NCI-H146 treated with DMSO at 0.1 percent for 48 hours (cell line): ENCODE measurements at regions not wholly inside any gene's neighbourhood (a gene's known extent, or its start where the extent isn't known, plus 50 kb on each side); places are given as distances from the start of the nearest gene placed in this dataset.

Experiments
- DNase-seq: peaks from one replicate; lab custom pipeline; 2025; ENCODE audit not compliant: unreplicated experiment; lab: John Stamatoyannopoulos, UW

- DNase-seq = no peak
Observed at GRCh38 chr14:28496364-28496763, 270.2 kb upstream of the FOXG1 start.

GRCh38 chr14:28502517-28502916, 264.1 kb upstream of the FOXG1 start:
- no peak for DNase-seq

GRCh38 chr14:28515571-28515970, 251.0 kb upstream of the FOXG1 start:
- no peak for DNase-seq

GRCh38 chr14:28536889-28537288, 229.7 kb upstream of the FOXG1 start:
- DNase-seq = no peak

GRCh38 chr14:28542040-28542439, 224.5 kb upstream of the FOXG1 start:
- no peak for DNase-seq

- DNase-seq = no peak
Observed at GRCh38 chr14:28565345-28565744, 201.2 kb upstream of the FOXG1 start.

DNA sequence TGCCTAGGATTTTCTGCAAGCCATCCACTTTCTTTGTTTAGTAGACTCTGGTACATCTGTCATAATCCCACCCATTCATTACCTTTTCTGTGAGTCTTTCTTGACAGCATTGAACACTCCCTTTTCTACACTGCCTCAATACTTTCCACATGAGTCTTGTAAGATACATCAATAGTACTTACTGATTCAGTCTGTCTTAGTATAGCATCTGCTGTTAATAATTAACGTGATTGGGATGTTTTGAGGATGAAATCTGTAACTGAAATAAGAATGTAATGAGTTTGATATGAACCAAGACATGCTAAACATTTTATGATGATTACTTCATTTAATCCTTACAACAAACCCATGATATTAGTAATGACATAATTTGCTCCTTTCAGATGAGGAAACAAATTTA, 196.2 kb upstream of the FOXG1 start:
- no peak for DNase-seq

- no peak for DNase-seq
Observed at GRCh38 chr14:28571636-28572035, 195.0 kb upstream of the FOXG1 start.

- DNase-seq = no peak
Observed at GRCh38 chr14:28576523-28576922, 190.1 kb upstream of the FOXG1 start.

GRCh38 chr14:28577187-28577586, 189.4 kb upstream of the FOXG1 start:
- DNase-seq = no peak

GRCh38 chr14:28577711-28578131, 188.9 kb upstream of the FOXG1 start:
- no peak for DNase-seq

- peak; percentile 16 for DNase-seq
Observed at GRCh38 chr14:28584951-28585350, 181.6 kb upstream of the FOXG1 start.

DNA sequence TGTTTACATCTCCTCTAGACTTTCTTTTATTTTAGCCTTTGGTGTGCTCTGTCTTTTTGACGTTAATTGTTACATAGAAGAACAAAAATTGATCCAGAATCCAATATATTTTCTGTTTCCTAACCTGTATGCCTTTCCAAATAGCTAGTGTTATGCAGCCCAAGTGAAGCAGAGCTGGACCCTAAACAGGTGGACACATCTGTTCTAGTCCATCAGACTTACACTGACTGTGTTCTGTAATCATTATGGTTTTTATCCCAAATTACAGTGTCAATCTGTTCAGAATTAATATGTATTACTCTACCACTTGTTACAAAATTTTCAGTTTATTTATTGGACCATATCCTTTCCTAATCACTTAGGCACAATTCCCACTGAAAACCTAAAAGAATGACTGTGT, 176.8 kb upstream of the FOXG1 start:
- no peak for DNase-seq

- no peak for DNase-seq
Observed at GRCh38 chr14:28596391-28596790, 170.2 kb upstream of the FOXG1 start.

- no peak for DNase-seq
Observed at GRCh38 chr14:28599191-28599590, 167.4 kb upstream of the FOXG1 start.

GRCh38 chr14:28599605-28600004, 167.0 kb upstream of the FOXG1 start:
- DNase-seq = no peak

DNA sequence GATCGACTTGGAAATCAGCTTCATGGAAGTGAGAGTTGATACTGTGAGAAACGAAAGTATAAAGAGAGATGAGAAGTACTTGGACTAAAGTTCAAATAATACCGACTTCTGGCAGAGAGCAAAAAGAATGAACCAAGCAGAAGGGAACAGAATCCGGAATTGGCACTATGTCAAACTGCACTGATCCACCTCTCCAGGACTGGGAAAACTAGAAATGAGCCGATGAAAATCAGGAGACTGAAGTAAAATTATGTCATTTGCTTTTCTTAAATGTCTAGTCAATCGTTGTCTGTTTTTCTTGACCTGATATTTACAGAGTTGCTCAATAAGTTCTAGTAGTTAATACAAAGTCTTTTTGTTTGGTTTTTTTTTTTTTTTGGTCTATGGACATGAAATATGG, 163.0 kb upstream of the FOXG1 start:
- DNase-seq = no peak

DNA sequence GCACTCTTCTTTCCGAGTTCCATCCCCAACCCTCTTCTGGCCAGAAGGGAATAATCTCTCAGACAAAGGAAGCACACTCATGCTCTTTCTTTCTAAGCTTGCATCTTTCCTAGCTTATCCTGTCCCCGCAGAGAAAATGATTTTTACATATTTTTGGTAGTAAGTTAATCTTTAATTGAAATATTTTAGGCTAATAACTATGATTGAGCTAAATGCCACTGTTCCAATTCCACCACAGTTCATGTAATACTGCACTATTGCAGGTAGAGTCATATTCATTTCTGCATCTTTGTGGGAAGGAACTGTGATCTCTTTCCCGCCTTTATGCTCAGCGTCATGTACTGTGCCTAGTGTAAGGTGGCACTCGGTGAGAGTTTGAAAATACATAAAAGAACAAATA, 158.9 kb upstream of the FOXG1 start:
- no peak for DNase-seq

GRCh38 chr14:28608443-28608842, 158.1 kb upstream of the FOXG1 start:
- DNase-seq = peak; percentile 74

DNA sequence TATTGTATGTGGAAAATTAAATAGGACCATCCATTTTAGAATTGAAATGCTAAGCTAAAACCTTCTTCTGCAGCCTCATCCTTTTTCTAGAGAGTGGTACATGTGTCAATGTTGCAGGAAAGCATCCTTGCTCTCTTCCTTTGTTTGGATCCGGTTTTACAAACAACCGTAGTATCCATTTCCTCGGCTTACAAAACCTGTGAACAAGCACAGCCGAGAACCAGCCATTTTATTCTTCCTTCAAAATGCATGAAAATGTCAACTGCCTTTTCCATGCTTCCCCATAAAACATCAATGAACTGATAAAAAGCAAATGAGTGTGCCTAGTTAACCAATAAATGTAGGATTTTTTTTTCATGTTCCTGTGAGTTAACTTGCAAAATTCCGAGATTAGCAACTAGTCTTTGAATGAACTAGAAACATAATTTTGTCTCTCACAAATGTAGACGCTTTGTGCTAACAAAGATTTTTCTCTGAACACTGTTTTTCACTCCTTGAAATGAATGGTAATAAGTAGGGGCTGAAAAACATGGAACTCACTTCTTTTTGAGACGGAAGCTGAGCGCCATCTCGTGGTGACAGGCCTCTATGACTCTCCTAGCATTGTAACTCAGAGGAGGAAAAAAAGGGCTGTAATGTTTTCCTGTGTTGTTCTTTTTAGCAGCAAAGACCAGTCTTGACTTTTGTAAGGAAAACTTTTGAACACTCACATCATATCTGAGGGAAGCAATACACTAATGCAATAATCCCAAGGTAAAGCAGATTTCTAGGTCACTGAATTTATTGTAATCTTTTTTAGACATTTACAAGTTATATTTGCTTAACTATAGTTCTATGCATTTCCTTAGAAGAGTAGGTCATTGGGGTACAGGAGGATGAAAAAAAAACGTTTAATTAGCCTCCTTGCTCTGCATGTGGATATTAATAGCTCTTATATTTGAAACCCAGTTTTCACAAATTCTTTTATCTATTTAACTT, 157.4 kb upstream of the FOXG1 start:
- DNase-seq = peak; percentile 81

GRCh38 chr14:28612414-28612813, 154.2 kb upstream of the FOXG1 start:
- DNase-seq = no peak

GRCh38 chr14:28613532-28613931, 153.1 kb upstream of the FOXG1 start:
- DNase-seq = no peak

GRCh38 chr14:28626780-28627179, 139.8 kb upstream of the FOXG1 start:
- no peak for DNase-seq
